ENCODE measurements at regions not wholly inside any gene's neighbourhood (a gene's known extent, or its start where the extent isn't known, plus 50 kb on each side); places are given as distances from the start of the nearest gene placed in this dataset.
"Not testable (repeated sequence)": the region's sequence is repeated elsewhere in the genome, so short reads cannot be mapped to it uniquely, and the experiment has no call there.

DNA sequence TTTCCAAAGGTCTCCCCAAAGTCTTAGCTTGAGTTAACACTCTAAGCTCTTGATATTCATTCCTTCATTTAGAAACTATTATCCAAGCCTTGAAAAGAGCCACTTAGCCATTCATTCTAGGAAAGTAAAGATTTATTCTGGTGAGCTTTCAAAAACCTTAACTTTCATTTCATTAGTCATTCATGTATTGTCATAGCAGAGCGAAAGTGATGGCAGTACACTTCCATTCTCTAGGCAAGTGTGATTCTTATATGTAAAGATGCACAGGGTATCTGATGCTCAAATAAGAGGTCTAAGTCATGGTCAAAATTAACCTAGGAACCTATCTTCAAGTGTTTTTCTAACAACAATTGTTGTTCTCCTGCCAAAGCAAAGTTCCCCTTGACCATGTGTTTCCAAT, 553.0 kb upstream of the FANCL start:
- DNase-seq, result no peak

DNA sequence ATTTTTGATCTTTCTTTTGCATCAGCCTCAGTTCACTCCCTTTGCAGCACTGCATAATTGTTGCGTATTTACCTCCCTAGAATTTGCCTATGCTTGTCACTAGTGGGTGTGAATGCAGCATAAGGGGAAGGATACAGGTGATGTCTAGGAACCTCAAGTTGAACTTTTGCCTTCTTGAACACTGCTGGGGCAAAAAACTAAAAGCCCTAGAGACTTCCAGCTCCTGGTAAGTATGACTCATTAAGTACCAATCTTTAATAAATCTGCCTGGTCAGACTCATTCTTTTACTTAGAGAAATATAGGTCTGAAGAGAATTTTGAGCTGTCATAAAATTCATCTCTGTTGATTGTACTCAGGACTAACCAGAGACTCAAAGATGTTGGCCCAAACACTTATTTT, 547.3 kb upstream of the FANCL start:
- DNase-seq, result no peak

DNA sequence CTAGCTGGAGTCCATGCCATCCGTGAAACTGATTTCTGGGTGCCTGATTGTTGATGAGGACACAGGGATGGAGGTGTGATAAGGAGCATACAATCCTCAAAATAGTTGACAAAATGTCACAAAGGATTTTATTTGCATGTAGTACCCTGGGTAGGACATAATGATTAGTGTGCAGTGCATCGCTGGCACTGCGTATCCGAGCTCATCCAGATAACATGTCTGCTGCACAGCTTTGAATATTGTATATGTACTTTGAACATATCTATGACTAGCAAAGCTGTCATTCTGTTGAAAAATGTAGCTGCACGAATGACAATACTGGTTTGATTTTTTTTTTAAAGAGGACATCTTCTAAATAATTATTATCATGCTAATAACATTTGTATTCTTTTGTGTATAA, 529.7 kb upstream of the FANCL start:
- DNase-seq, result no peak

DNA sequence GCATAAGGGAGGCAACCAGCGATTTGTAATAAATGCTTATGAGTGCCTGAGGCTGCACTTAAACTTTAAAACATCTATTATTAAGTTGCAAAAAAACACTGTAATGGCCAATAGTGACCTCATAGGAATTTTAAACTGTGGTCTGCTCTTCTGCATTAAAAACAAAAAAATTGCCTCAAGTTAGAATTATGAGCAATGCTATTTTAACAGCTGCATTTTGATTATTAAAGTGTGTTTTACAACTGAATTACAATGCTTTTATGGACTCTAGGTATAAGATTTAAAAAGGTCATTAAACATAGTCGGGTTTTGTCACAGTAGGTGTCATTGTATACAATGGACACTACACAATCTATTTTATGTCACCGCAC, 528.7 kb upstream of the FANCL start:
- no peak for DNase-seq

DNA sequence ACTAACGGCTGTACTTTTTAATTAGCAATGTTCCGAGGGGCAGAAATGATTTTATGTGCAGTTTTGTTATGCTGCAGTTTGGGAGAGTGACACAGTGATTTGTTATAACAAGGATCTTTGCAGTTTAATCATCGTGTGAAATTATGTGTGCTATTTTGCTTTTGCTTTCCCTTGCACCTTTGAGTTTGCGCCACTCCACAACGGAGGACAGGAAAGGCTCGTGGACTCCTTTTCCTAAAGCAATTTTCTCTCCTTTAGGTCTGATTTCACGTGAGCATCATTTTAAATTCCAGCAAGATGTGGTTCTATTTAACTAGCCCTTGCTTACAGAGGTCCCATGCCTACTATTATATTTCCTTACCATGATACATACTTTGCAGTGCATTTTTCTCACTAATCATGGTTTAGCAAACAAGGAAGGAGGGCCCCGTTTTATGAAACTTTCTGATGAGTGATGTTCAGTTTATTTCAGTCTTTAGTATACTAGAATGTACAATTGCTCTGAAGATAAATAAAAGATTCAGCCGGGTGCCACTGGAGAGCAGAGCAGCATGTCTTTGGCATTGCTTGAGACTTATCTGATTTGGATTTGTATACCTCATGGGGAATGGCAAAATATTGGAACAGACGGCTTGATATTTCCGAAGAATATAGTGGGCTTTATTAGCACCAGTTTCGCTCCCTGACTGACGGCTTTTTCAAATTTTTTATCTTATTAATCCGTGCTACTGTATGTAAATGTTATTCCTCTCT, 528.2 kb upstream of the FANCL start:
- no peak for DNase-seq

DNA sequence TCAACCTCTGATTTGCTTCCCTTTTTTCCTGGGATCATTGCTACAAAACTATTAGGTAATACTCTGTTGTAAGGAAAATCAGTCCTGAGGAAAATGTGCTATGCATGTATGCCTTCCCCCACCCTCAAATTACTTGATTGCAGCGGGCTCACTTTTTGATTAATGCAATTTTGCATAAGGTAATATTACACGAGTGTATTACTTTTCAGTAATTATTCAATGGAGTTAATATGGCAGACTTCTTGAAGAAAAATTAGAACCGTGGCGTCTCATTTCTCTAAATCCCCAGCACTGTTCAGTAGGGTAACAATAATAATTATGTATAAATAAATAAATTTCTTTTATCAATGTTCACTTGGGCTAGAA, 527.6 kb upstream of the FANCL start:
- no peak for DNase-seq

DNA sequence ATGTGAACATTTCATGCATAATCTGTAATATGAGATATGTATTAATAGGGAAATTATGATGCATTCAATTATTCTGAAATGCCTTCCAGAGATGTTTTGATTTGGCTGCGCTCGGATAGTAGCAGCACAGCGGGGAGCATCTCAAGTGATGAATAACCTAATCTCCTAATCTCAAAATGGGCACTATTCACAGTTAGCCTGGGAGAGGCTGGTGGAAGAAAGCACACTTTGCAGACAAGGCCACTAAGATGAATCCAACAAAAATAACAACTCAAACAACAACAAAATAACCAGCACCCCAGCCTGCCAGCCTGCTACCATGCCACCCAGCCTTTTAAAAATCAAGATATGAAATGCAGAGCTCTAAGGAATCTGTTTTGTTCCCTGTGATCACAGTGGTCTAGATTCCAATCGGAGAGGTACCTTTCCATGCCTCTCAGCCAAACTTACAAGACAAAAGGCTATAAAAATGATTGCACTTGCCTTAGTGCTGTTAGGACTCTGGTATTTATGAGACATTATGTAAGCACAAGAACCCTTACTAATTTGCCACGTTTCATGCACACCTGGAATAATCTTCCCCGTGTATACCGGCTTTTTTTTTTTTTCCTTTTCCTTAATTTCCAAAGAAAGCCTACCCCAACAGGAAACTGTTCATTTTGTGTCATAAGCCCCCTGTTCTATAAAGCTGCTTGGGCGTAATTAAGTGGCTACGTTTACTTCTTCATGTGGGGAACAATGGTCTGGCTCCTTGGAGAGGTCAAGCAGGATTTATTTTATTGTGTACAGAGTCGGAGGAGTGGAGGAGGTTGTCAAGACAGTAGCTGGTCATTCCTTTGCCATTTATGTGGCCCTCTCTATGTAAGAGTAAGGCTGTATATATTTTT, 526.9 kb upstream of the FANCL start:
- DNase-seq, result no peak

DNA sequence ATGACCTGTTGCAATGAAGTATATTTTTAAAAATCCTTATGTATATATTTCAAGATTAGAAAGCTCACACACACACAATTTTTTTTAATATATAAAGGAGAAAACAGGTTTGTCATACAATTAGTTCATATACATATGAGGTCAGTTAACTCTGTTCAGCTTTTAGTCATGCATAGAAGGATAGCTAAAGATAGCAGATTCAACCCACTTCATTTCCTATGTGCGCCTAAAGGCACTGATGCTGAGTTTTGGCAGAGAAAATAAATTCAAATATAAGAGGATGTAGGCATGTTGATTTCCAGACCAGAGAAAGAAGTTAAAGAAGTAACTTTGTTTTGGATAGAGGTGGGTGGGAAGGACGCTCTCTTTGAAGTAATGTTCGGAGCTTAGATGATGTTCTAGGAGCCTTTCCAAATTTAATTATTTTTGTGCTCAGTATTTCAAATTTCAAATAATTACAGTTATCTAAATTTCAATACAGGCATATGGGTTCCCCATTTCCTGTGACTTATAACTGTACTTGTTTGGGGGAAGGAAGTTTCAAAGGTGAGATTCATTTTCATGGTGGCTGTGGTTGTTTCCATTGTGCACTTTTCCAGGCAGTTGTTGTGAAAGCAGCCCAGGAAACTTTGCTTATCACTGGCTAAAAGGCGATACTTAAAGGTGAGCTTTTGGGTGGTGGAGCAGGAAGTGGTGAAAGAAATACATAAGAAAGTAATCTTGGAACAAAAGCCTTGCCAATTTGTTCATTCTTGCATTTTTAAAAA, 523.4 kb upstream of the FANCL start:
- no peak for DNase-seq

DNA sequence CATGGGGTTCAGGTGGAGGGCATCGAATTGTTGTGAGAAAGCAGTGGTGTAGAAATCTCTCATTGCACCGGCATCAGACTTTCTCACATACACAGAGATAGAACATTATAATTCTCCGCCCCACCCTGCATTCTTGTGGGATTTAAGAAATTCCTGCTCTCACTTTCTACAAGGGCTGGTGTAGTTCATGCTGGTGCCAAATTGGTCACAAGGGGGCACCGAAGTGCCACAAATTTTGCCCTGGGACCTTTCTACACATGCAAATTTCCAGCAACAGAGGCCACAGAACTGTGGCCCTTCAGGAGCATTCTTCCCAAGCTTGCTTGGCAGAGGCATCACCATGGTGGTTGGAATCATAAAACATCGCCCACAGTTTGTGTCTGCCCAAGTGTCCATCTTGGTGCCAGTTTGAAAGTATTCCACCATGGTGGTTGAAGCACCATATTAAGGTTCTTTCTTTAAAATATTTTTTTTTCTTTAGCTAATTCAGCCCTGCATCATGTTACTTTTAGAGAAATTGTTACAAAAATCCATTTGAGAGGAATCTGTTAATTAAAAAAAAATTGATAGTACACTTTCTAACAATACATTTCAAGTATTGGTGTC, 521.2 kb upstream of the FANCL start:
- peak; percentile 70 for DNase-seq

DNA sequence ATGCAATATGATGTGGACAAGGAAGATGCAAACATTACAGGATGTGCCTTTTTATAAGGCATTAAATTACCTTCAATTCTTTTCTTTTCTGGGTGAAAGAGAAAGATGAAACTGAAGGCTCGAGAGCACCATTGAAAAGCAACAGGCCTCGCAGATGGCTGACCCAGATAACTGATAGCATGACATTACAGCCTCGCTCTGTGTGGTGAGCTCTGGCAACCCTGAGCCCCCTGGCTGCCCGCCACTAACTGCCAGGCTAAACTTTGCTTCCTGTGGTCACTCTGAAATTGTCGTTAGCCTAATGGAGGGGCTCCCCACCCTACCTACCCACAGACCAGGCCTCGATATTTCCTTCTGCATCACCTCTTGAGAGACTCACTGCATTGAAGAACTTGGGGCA, 516.8 kb upstream of the FANCL start:
- peak; percentile 88 for DNase-seq

DNA sequence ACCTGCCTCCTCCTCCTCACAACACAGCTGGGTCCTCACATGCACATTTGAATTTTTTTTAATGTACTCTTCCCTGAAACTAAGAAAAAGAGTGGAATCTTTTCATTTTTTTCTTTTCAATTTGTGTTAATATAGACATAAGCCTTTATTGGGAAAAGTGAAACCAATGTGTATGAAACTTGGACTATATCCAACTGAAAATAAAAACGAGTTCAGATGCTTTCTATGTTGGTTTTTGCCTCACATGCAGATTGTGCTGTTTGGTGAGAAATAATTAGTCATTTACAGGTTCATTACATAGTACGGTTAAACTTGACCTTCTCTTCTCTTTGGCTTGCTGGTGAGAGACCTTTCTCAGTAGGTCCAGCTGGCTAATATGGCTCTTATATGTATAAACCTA, 515.2 kb upstream of the FANCL start:
- DNase-seq, result no peak

DNA sequence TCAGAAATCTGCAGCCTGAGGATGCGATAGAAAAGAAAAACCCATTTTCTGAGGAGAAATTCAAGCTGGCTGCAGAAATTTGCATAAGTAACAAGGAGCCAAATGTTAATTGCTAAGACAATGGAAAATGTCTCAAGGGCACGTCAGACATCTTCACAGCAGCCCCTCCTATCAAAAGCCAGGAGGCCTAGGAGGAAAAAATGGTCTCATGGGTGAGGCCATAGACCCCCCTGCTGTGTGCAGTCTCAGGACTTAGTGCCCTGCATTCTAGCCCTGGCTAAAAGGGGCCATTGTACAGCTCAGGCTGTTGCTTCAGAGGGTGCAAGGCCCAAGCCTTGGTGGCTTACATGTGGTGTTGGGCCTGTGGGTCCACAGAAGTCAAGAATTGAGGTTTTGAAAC, 511.4 kb upstream of the FANCL start:
- not testable (repeated sequence) for DNase-seq

DNA sequence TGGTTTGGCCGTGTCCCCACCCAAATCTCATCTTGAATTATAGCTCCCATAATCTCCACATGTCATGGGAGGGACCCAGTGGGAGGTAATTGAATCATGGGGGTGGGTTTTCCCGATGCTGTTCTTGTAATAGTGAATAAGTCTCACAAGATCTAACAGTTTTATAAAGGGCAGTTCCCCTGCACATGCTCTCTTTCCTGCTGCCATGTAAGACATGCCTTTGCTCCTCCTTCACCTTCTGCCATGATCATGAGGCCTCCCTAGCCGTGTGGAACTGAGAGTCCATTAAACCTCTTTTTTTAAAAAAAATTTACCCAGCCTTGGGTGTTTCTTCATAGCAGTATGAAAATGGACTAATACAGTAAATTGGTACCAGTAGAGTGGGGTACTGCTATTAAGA, 510.6 kb upstream of the FANCL start:
- not testable (repeated sequence) for DNase-seq

DNA sequence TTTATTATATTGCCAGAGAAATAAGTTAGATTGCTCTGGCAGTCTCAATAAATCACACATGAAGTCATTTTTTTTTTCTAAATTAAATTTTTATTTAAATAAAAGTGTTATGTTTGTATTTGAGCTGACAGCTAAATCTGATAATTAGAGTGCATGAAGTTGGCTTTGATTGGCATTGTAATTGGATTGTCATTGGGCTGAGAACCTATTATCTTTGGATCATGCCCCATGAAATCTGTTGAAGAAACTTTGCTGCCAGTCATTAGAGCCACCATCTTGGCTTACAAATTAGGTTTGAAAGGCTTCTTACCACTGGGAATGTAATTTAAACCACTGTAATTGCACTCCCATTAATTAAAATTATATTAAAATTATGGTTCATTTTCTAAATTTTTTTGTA, 507.9 kb upstream of the FANCL start:
- no peak for DNase-seq

DNA sequence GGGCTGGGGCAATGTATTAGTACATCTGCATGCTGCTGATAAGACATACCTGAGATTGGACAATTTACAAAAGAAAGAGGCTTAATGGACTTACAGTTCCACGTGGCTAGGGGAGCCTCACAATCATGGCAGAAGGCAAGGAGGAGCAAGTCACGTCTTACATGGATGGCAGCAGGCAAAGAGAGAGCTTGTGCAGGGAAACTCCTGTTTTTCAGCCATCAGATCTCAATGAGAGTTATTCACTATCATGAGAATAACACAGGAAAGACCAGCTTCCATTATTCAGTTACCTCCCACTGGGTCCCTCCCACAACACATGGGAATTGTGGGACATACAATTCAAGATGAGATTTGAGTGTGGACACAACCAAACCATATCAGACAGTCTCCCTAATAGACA, 504.2 kb upstream of the FANCL start:
- DNase-seq, result not testable (repeated sequence)

DNA sequence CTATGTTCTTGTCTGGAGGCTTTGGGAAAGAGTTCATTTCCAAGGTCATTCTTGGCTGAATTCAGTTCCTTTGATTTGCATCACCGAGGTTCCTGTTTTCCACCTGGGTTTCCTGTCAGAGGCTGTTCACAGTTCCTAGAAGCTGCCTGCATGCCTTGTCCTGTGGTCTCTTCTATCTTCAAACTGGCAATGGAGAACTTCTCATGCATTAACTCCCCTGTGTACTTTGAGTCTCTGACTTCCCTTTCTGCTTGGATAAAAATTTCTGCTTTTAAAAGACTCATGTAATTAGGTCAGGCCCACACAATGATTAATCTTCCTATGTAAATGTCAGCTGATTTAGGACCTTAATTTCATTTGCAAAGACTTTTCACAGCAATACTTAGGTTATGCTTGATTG, 499.3 kb upstream of the FANCL start:
- DNase-seq, result no peak

DNA sequence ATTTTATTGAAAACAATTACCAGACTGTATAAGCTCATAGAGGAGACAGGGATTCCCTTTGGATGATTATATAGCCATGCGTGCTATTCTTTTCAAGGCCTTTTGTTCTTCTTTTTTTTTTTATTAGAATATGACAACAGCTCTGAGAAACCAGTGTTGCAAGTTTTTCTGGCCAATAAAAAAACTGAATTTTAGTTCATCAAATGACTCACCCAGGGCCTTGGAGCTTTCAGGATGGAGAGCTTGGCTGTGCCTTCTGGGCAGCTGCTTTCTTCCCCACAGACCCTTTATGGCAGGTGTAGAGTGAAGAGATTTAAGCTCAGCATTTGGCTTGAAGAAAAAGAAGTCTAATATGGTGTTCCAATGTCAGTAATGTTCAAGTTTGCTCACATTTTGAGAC, 497.9 kb upstream of the FANCL start:
- DNase-seq, result no peak

DNA sequence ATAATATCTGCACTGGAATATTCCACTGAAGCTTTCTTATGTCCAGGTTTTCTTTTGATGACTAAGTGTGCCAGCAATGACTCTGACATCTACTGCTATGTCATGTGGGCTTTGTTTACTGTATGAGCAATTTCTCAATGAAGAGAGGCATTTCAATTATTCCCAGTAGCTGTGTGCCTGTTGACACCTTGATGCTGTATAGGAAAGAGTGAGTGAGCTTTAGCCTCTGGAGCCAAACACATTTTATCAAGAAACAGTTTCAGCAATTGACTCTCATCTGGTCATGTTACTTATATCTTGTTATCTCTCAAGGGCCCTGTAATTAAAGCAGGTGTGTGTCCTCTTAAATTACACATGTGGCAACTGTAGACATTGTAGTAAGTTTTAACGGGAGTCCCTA, 493.2 kb upstream of the FANCL start:
- DNase-seq, result no peak

DNA sequence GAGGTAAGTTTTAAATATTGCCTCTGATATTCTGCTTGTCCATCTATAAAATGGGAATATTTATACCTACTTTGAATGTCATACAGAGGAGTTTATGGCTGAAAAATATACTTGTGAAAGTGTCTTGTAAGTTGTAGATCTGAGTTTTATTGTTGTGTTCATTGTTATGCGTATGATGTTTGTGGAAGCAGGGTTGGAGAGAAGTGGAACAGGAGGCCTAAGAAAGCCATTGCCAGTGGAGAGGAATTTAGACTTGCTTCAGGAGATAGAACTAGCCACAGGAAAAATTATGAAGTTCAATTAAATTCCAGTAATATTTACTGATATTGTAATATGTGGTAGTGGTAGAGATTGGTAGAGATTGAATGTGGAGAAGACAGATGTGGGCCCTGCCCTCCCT, 491.9 kb upstream of the FANCL start:
- DNase-seq, result no peak

DNA sequence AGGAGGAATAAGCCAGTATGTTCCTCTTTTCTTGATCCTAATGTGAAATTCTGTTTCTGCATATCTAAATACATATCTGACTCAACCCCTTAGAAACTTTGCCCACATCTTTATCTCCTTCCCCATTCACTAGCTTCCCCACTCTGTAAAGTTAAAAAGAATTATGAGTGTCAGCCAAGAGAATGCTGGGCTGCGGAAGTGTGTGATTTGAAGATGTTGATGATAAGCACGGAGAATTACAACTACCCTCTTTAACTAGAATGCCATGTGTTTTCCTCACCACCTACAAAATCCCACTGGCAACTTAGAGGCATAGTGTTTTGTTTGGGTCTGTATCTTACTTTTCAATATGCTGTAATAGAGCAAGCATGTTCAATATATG, 490.4 kb upstream of the FANCL start:
- DNase-seq, result peak; percentile 76

DNA sequence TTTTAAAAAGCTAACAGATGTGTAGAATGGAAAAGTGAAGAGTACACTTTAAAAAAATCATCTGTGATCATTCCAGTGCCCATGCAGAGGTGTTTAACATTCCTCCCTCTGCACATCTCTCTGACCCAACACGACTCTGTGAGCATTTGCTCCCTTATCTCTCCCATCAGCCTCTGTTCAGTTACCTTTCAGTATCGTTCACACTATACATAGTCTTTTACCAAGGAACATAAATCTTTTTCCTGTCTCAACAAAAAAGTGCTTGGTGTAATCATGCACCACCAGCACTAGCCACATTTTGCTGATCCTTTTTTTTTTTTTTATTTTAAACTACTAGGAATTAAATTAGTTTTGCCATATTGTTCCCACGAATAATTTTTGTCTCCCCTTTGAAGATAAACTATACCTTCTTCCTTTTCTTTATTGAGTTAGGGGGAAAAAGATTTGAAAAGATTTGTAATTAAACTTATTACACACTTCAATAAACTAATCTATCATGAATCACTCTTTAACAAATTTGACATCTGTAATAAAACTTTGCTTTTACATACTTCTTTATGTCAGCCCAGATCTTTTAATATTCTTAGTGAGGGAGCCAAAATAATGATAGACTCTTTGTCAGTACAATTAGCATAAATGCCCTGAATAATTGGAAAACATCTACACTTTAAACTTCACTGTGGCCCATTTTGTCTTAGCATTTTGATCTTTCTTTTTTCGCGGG, 489.8 kb upstream of the FANCL start:
- no peak for DNase-seq

DNA sequence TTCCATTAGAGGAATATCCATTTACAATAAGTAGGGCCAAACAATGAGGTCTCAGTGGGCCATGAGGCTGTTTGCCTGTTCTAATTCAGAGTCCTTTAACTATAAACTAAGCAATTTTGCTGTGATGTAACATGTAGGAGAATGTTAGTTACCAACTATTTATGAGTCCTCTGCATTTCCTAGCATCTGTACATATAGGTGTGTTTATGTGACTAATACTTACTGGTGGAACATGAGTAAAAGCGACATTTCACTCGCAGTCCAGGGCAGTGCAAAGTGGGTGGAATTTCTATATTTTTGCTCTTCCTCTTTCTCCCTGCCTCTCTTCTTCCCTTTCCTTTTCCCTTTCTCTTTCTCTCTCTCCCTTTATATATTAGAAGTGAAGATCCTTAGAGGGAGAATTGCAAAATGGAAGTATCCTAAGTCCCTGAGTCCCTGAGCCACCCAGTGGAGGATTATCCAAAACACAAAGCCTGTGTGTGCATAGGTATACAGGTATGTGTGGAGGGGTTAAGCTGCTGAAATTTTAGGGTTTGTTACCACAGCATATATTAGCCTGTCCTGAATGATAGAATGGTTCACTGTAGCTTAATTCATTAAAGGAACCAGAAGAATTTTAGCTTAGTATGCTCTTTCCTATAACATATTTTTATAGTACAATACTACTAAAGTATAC, 487.0 kb upstream of the FANCL start:
- DNase-seq, result no peak

Measured in hematopoietic multipotent progenitor cell treated with erythropoietin and hydrocortisone succinate and interleukin-3 and kit ligand, for 8 days (in vitro differentiated cells).